ENCODE measurements at regions not wholly inside any gene's neighbourhood (a gene's known extent, or its start where the extent isn't known, plus 50 kb on each side); places are given as distances from the start of the nearest gene placed in this dataset.
A peak's percentile ranks its signal among the peaks of the same experiment; 100 is the strongest.

- H3K4me2 ChIP-seq (ENCODE audit: insufficient read depth, low read length) = no peak overlapping the region
- no peak overlapping the region for H3K4me3 ChIP-seq (ENCODE audit: insufficient read depth, low read length)
- H3K27me3 ChIP-seq (ENCODE audit: insufficient read depth, low read length) = peaks cover 4% of the 10 kb centered on the region
- no peaks in the 10 kb centered on the region for H3K79me2 ChIP-seq (ENCODE audit: insufficient read depth, low read length)
- peak; percentile 14 for DNase-seq (ENCODE audit: insufficient read length, low spot score, missing footprints)
- H3K36me3 ChIP-seq (ENCODE audit: insufficient read depth, low read length) = no peaks in the 10 kb centered on the region
- H3K9me3 ChIP-seq (ENCODE audit: low read depth, low read length) = peaks cover 3% of the 10 kb centered on the region
- H2AFZ ChIP-seq (ENCODE audit: low read length) = no peak overlapping the region
- no peak overlapping the region for H3K27ac ChIP-seq (ENCODE audit: low read depth, low read length)
- TF ChIP-seq CTCF (IDR thresholded peaks at IDR 0.05; ENCODE audit: extremely low read depth, low read depth, low read length) = peak; percentile 80
- no peaks in the 10 kb centered on the region for H3K4me1 ChIP-seq (ENCODE audit: insufficient read depth, low read length)
- H4K20me1 ChIP-seq (ENCODE audit: insufficient read depth, low read length) = no peaks in the 10 kb centered on the region
Measured at GRCh38 chr3:104273046-104273649, 1093.6 kb upstream of the ALCAM start.

- no peak for TF ChIP-seq CTCF (IDR thresholded peaks at IDR 0.05; ENCODE audit: extremely low read depth, low read depth, low read length)
- Histone ChIP-seq H3K27me3 (ENCODE audit: insufficient read depth, low read length) (no peaks in the 10 kb centered on the region), H3K79me2 (ENCODE audit: insufficient read depth, low read length) (no peaks in the 10 kb centered on the region), H3K9me3 (ENCODE audit: low read depth, low read length) (peaks cover 3% of the 10 kb centered on the region), H3K4me2 (ENCODE audit: insufficient read depth, low read length) (no peak overlapping the region), H3K27ac (ENCODE audit: low read depth, low read length) (no peak overlapping the region), H4K20me1 (ENCODE audit: insufficient read depth, low read length) (no peaks in the 10 kb centered on the region), H3K36me3 (ENCODE audit: insufficient read depth, low read length) (no peaks in the 10 kb centered on the region), H3K4me3 (ENCODE audit: insufficient read depth, low read length) (no peak overlapping the region), H2AFZ (ENCODE audit: low read length) (no peak overlapping the region), H3K4me1 (ENCODE audit: insufficient read depth, low read length) (no peaks in the 10 kb centered on the region)
- no peak for DNase-seq (ENCODE audit: insufficient read length, low spot score, missing footprints)
Measured at GRCh38 chr3:104275199-104275598, 1091.5 kb upstream of the ALCAM start.

- Histone ChIP-seq H3K4me3 (ENCODE audit: insufficient read depth, low read length) (peak overlapping the region; percentile 37), H3K9me3 (ENCODE audit: low read depth, low read length) (peaks cover 3% of the 10 kb centered on the region), H3K4me1 (ENCODE audit: insufficient read depth, low read length) (no peaks in the 10 kb centered on the region), H2AFZ (ENCODE audit: low read length) (peak overlapping the region; percentile 67), H4K20me1 (ENCODE audit: insufficient read depth, low read length) (no peaks in the 10 kb centered on the region), H3K27ac (ENCODE audit: low read depth, low read length) (no peak overlapping the region), H3K79me2 (ENCODE audit: insufficient read depth, low read length) (no peaks in the 10 kb centered on the region), H3K4me2 (ENCODE audit: insufficient read depth, low read length) (peak overlapping the region; percentile 31), H3K36me3 (ENCODE audit: insufficient read depth, low read length) (no peaks in the 10 kb centered on the region), H3K27me3 (ENCODE audit: insufficient read depth, low read length) (no peaks in the 10 kb centered on the region)
- no peak for TF ChIP-seq CTCF (IDR thresholded peaks at IDR 0.05; ENCODE audit: extremely low read depth, low read depth, low read length)
- peak; percentile 66 for DNase-seq (ENCODE audit: insufficient read length, low spot score, missing footprints)
Measured at GRCh38 chr3:104279617-104280016, 1087.1 kb upstream of the ALCAM start.

- no peak overlapping the region for H2AFZ ChIP-seq (ENCODE audit: low read length)
- H3K36me3 ChIP-seq (ENCODE audit: insufficient read depth, low read length) = no peaks in the 10 kb centered on the region
- no peaks in the 10 kb centered on the region for H3K79me2 ChIP-seq (ENCODE audit: insufficient read depth, low read length)
- H3K27me3 ChIP-seq (ENCODE audit: insufficient read depth, low read length) = no peaks in the 10 kb centered on the region
- no peak for DNase-seq (ENCODE audit: insufficient read length, low spot score, missing footprints)
- no peak for TF ChIP-seq CTCF (IDR thresholded peaks at IDR 0.05; ENCODE audit: extremely low read depth, low read depth, low read length)
- H3K4me2 ChIP-seq (ENCODE audit: insufficient read depth, low read length) = no peak overlapping the region
- H3K27ac ChIP-seq (ENCODE audit: low read depth, low read length) = no peak overlapping the region
- H3K4me3 ChIP-seq (ENCODE audit: insufficient read depth, low read length) = no peak overlapping the region
- H3K4me1 ChIP-seq (ENCODE audit: insufficient read depth, low read length) = no peaks in the 10 kb centered on the region
- no peaks in the 10 kb centered on the region for H4K20me1 ChIP-seq (ENCODE audit: insufficient read depth, low read length)
- no peaks in the 10 kb centered on the region for H3K9me3 ChIP-seq (ENCODE audit: low read depth, low read length)
Measured at GRCh38 chr3:104281713-104282112, 1085.0 kb upstream of the ALCAM start.

Data from osteoblast (primary cell).